Gastroesophageal sphincter (tissue), 3 donors: ENCODE measurements at regions not wholly inside any gene's neighbourhood (a gene's known extent, or its start where the extent isn't known, plus 50 kb on each side); places are given as distances from the start of the nearest gene placed in this dataset.

ENCODE experiments used
- EP300 ChIP-seq: sonication (generic); formaldehyde crosslinking; IDR thresholded peaks from one replicate; pipeline ENCODE4 v1.6.1; 2017; ENCODE audit warnings: antibody characterized with exemption, mild to moderate bottlenecking
- POLR2A ChIP-seq, 2 donors: fragments of 450-650 bp; IDR thresholded peaks; one replicate each; pipeline ENCODE4 v1.6.1; 2017; ENCODE audit warnings: antibody characterized with exemption in 2 of 2, mild to moderate bottlenecking in 2 of 2, moderate library complexity in 1 of 2
- TF ChIP-seq, protein P1 (sequence below), 4 experiments: fragments of 200-600 bp in 2 of 4; fragments of 450-650 bp in 2 of 4; sonication (generic) in 1 of 4; IDR thresholded peaks; one replicate each; pipeline ENCODE4 v1.5.1; 2017 to 2019; ENCODE audit warnings: antibody characterized with exemption in 4 of 4, mild to moderate bottlenecking in 2 of 4, moderate library complexity in 2 of 4

DNA sequence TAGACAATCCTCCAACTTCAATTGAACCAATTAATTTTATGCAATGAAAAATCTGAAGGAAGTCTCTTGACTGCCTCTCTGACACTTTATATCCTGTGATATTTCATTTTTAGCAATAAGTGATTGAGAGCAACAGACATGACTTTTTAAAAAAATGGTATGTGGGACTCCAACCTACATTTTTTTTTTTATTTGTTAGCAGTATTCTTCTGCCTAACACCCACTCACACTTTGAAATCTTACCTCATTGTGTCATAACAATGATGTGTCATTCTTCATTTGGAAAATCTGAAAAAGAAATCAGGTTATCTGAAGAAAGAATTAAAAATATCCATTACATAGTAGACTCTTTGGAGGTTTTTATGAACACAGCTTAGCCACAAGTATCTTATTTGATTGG is 541.3 kb upstream of the KCNMB2 start:
- no peak for TF ChIP-seq EP300
- no peak for TF ChIP-seq POLR2A (IDR thresholded peaks at IDR 0.05)
- TF ChIP-seq, protein P1, sequence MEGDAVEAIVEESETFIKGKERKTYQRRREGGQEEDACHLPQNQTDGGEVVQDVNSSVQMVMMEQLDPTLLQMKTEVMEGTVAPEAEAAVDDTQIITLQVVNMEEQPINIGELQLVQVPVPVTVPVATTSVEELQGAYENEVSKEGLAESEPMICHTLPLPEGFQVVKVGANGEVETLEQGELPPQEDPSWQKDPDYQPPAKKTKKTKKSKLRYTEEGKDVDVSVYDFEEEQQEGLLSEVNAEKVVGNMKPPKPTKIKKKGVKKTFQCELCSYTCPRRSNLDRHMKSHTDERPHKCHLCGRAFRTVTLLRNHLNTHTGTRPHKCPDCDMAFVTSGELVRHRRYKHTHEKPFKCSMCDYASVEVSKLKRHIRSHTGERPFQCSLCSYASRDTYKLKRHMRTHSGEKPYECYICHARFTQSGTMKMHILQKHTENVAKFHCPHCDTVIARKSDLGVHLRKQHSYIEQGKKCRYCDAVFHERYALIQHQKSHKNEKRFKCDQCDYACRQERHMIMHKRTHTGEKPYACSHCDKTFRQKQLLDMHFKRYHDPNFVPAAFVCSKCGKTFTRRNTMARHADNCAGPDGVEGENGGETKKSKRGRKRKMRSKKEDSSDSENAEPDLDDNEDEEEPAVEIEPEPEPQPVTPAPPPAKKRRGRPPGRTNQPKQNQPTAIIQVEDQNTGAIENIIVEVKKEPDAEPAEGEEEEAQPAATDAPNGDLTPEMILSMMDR (IDR thresholded peaks at IDR 0.05): no peak
